ENCODE measurements at regions not wholly inside any gene's neighbourhood (a gene's known extent, or its start where the extent isn't known, plus 50 kb on each side); places are given as distances from the start of the nearest gene placed in this dataset.
"Not testable (repeated sequence)": the region's sequence is repeated elsewhere in the genome, so short reads cannot be mapped to it uniquely, and the experiment has no call there.

DNA sequence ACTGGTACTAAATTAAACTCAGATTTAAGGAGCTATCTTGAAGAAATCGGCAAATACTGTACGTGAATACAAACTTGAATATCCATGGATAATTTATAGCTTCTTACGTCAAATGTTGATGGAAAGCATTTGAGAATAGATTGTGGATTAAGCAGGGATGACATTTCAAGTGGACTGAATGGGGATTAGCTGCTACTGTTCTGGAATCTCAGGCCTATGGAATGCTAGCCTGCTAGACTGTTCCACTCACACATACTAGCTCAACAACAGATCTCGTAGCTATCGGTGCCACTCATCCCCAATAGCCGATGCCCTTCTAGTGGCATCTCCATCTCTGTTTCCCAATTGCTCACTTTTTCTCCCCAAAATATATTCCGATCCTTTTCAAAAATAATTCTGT, 62.0 kb upstream of the USP25 start:
- no peak for DNase-seq
- WGBS (ENCODE audit: insufficient coverage, low lambda C conversion rate): 94% methylated on average over 6 of the region's 7 CpGs
- Histone ChIP-seq H3K36me3 (ENCODE audit: control insufficient read depth, insufficient read depth, low read length) (no peaks in the 10 kb centered on the region), H3K4me3 (ENCODE audit: low read length) (no peak overlapping the region), H3K27me3 (ENCODE audit: control insufficient read depth, insufficient read depth, low read length) (no peaks in the 10 kb centered on the region), H3K9me3 (ENCODE audit: control insufficient read depth, low read depth, low read length) (peaks cover 3% of the 10 kb centered on the region), H3K4me1 (ENCODE audit: control insufficient read depth, insufficient read depth, low read length) (no peaks in the 10 kb centered on the region), H3K27ac (ENCODE audit: low read length) (no peak overlapping the region)

GRCh38 chr21:15669247-15669646, 60.5 kb upstream of the USP25 start:
- H3K4me1 ChIP-seq (ENCODE audit: control insufficient read depth, insufficient read depth, low read length): no peaks in the 10 kb centered on the region
- H3K27ac ChIP-seq (ENCODE audit: low read length): no peak overlapping the region
- WGBS (ENCODE audit: insufficient coverage, low lambda C conversion rate): no CpG with 5 or more reads among the region's 2 CpGs
- DNase-seq: no peak
- H3K4me3 ChIP-seq (ENCODE audit: low read length): no peak overlapping the region
- peaks cover 3% of the 10 kb centered on the region for H3K9me3 ChIP-seq (ENCODE audit: control insufficient read depth, low read depth, low read length)
- no peaks in the 10 kb centered on the region for H3K27me3 ChIP-seq (ENCODE audit: control insufficient read depth, insufficient read depth, low read length)
- no peaks in the 10 kb centered on the region for H3K36me3 ChIP-seq (ENCODE audit: control insufficient read depth, insufficient read depth, low read length)

GRCh38 chr21:15671188-15671587, 58.6 kb upstream of the USP25 start:
- Histone ChIP-seq H3K36me3 (ENCODE audit: control insufficient read depth, insufficient read depth, low read length) (no peaks in the 10 kb centered on the region), H3K9me3 (ENCODE audit: control insufficient read depth, low read depth, low read length) (peaks cover 3% of the 10 kb centered on the region), H3K27ac (ENCODE audit: low read length) (no peak overlapping the region), H3K4me3 (ENCODE audit: low read length) (no peak overlapping the region), H3K27me3 (ENCODE audit: control insufficient read depth, insufficient read depth, low read length) (no peaks in the 10 kb centered on the region), H3K4me1 (ENCODE audit: control insufficient read depth, insufficient read depth, low read length) (no peaks in the 10 kb centered on the region)
- no peak for DNase-seq
- WGBS (ENCODE audit: insufficient coverage, low lambda C conversion rate): no CpG with 5 or more reads among the region's 3 CpGs

GRCh38 chr21:15672578-15672977, 57.2 kb upstream of the USP25 start:
- DNase-seq; H3K27me3 ChIP-seq (ENCODE audit: control insufficient read depth, insufficient read depth, low read length); H3K9me3 ChIP-seq (ENCODE audit: control insufficient read depth, low read depth, low read length); H3K4me3 ChIP-seq (ENCODE audit: low read length); H3K4me1 ChIP-seq (ENCODE audit: control insufficient read depth, insufficient read depth, low read length); H3K36me3 ChIP-seq (ENCODE audit: control insufficient read depth, insufficient read depth, low read length); H3K27ac ChIP-seq (ENCODE audit: low read length): not testable (repeated sequence)
- no CpG with 5 or more reads among the region's 15 CpGs for WGBS (ENCODE audit: insufficient coverage, low lambda C conversion rate)

GRCh38 chr21:15676935-15677334, 52.8 kb upstream of the USP25 start:
- Histone ChIP-seq H3K4me1 (ENCODE audit: control insufficient read depth, insufficient read depth, low read length) (no peaks in the 10 kb centered on the region), H3K4me3 (ENCODE audit: low read length) (no peak overlapping the region), H3K36me3 (ENCODE audit: control insufficient read depth, insufficient read depth, low read length) (no peaks in the 10 kb centered on the region), H3K27ac (ENCODE audit: low read length) (no peak overlapping the region), H3K9me3 (ENCODE audit: control insufficient read depth, low read depth, low read length) (peaks cover 3% of the 10 kb centered on the region), H3K27me3 (ENCODE audit: control insufficient read depth, insufficient read depth, low read length) (no peaks in the 10 kb centered on the region)
- no peak for DNase-seq
- WGBS (ENCODE audit: insufficient coverage, low lambda C conversion rate): 100% methylated on average over 1 of the region's 1 CpG

DNA sequence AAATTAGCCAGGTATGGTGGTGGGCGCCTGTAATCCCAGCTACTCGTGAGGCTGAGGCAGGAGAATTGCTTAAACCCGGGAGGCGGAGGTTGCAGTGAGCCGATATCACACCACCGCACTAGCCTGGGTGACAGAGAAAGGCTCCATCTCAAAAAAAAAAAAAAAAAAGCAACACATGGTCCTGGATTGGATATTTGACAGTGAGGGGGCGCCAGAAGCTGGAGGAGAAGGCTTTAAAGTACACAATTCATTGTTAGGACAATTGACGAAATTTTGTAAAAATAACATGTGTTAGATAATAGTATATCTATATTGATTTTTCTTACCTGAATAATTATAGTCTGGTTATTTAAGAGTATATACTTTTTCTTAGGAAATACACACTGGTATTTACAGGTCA, 50.2 kb upstream of the USP25 start:
- WGBS (ENCODE audit: insufficient coverage, low lambda C conversion rate): 92% methylated on average over 2 of the region's 8 CpGs
- no peak for DNase-seq
- no peaks in the 10 kb centered on the region for H3K27me3 ChIP-seq (ENCODE audit: control insufficient read depth, insufficient read depth, low read length)
- H3K36me3 ChIP-seq (ENCODE audit: control insufficient read depth, insufficient read depth, low read length): no peaks in the 10 kb centered on the region
- H3K9me3 ChIP-seq (ENCODE audit: control insufficient read depth, low read depth, low read length): no peaks in the 10 kb centered on the region
- H3K4me1 ChIP-seq (ENCODE audit: control insufficient read depth, insufficient read depth, low read length): no peaks in the 10 kb centered on the region
- no peak overlapping the region for H3K27ac ChIP-seq (ENCODE audit: low read length)
- no peak overlapping the region for H3K4me3 ChIP-seq (ENCODE audit: low read length)
